A673 (cell line): ENCODE measurements at regions not wholly inside any gene's neighbourhood (a gene's known extent, or its start where the extent isn't known, plus 50 kb on each side); places are given as distances from the start of the nearest gene placed in this dataset.

Source experiments
- EZH2 ChIP-seq: fragments of 200-600 bp; sonication (generic); IDR thresholded peaks from 2 replicates; pipeline ENCODE4 v1.6.1; 2017; ENCODE audit warnings: borderline replicate concordance, low read depth, mild to moderate bottlenecking, mixed read lengths, antibody characterized with exemption, low read length; ENCODE audit not compliant: poor library complexity, severe bottlenecking
- TF ChIP-seq, protein P1 (sequence below): fragments of 300-800, 200-600 bp; sonication (generic); conservative IDR thresholded peaks from 2 replicates; pipeline ENCODE4 v1.5.1; 2017; ENCODE audit warnings: low read depth, mild to moderate bottlenecking, antibody characterized with exemption, low read length, moderate library complexity, mixed read lengths

DNA sequence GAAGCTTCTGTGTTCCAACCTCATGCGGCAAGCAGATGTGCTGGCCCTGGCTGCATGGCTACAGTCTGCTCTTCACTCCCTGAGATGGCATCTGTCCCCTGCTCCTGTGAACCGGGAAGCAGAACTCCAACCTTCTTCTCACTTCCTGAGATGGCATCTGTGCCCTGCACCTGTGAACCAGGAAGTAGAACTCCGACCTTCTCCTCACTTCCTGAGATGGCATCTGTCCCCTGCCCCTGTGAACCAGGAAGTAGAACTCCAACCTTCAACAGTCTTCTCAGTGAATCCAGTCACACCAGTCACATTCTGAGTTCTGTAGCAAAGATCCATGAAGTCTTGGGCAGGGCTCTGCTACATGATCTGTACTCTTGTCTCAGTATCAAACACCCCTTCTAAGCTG lies 887.2 kb upstream of the KLHL29 start:
- TF ChIP-seq, protein P1, sequence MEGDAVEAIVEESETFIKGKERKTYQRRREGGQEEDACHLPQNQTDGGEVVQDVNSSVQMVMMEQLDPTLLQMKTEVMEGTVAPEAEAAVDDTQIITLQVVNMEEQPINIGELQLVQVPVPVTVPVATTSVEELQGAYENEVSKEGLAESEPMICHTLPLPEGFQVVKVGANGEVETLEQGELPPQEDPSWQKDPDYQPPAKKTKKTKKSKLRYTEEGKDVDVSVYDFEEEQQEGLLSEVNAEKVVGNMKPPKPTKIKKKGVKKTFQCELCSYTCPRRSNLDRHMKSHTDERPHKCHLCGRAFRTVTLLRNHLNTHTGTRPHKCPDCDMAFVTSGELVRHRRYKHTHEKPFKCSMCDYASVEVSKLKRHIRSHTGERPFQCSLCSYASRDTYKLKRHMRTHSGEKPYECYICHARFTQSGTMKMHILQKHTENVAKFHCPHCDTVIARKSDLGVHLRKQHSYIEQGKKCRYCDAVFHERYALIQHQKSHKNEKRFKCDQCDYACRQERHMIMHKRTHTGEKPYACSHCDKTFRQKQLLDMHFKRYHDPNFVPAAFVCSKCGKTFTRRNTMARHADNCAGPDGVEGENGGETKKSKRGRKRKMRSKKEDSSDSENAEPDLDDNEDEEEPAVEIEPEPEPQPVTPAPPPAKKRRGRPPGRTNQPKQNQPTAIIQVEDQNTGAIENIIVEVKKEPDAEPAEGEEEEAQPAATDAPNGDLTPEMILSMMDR, result no peak
- TF ChIP-seq EZH2, result no peak
